GM12892 (cell line): ENCODE measurements at regions not wholly inside any gene's neighbourhood (a gene's known extent, or its start where the extent isn't known, plus 50 kb on each side); places are given as distances from the start of the nearest gene placed in this dataset.

Experiments
- POLR2AphosphoS5 ChIP-seq: IDR thresholded peaks from 2 replicates; pipeline ENCODE4 v1.6.1; 2011; ENCODE audit warnings: low read depth, low read length, control low read depth
- TAF1 ChIP-seq: IDR thresholded peaks from 2 replicates; pipeline ENCODE4 v1.6.1; 2011; ENCODE audit warnings: low read depth, mild to moderate bottlenecking, control low read depth, low read length, borderline replicate concordance

GRCh38 chrX:85499400-85499799 lies 119.9 kb upstream of the POF1B start:
- no peak for TF ChIP-seq TAF1
- TF ChIP-seq POLR2AphosphoS5 = no peak
